B cell (primary cell): ENCODE measurements at regions not wholly inside any gene's neighbourhood (a gene's known extent, or its start where the extent isn't known, plus 50 kb on each side); places are given as distances from the start of the nearest gene placed in this dataset.

ENCODE experiments used
- ATAC-seq: fragments of 200-7000 bp; cut with Tn5 transposase; one replicate; pipeline ENCODE4 v1.10.0; 2021; ENCODE audit warnings: low read depth, mild to moderate bottlenecking, moderate number of reproducible peaks, moderate library complexity
- CTCF ChIA-PET: fragments of 350-600 bp; sonication (Branson Sonifier 250); formaldehyde crosslinking; loops from one replicate; lab custom pipeline; 2021; ENCODE audit warnings: antibody characterized with exemption, inconsistent platforms; lab: Charles Lee
- POLR2A ChIA-PET: fragments of 350-600 bp; sonication (Branson Sonifier 250); formaldehyde crosslinking; loops from one replicate; lab custom pipeline; 2021; ENCODE audit warnings: antibody characterized with exemption; lab: Charles Lee
- DNase-seq: peaks from one replicate; pipeline ENCODE4 v3.0.0; 2013
- H2AFZ ChIP-seq: 2 replicates; pipeline ENCODE4 v1.6.1; 2012; ENCODE audit warnings: mild to moderate bottlenecking, low read depth, low read length; ENCODE audit not compliant: insufficient read depth, poor library complexity, severe bottlenecking
- H3K27ac ChIP-seq, 2 donors: 1 replicate in 1 of 2; 2 replicates in 1 of 2; pipeline ENCODE4 v1.5.1; 2012 to 2013; ENCODE audit warnings: low read length in 2 of 2, mild to moderate bottlenecking in 2 of 2, moderate library complexity in 1 of 2
- H3K27me3 ChIP-seq, 4 experiments: fragments of 200-600 bp in 1 of 4; sonication (generic) in 1 of 4; replicated peaks in 1 of 4; 1 replicate in 2 of 4; 2 replicates in 2 of 4; pipeline versions ENCODE4 v1.6.1 to v1.7.0; 2013 to 2016; ENCODE audit warnings: low read length in 3 of 4, mild to moderate bottlenecking in 2 of 4, mixed read lengths in 1 of 4, moderate library complexity in 1 of 4; ENCODE audit not compliant: insufficient read depth in 4 of 4, control insufficient read depth in 3 of 4; ENCODE audit errors: control extremely low read depth in 1 of 4
- H3K36me3 ChIP-seq, 2 experiments: replicated peaks in 1 of 2; 1 replicate in 1 of 2; 2 replicates in 1 of 2; pipeline versions ENCODE4 v1.6.1 to v1.7.1; 2013; ENCODE audit warnings: low read length in 1 of 2; ENCODE audit not compliant: insufficient read depth in 2 of 2, control insufficient read depth in 1 of 2; ENCODE audit errors: control extremely low read depth in 1 of 2, extremely low read depth in 1 of 2
- H3K4me1 ChIP-seq, 2 donors: fragments of 200-600 bp in 1 of 2; sonication (generic) in 1 of 2; 1 replicate in 1 of 2; 2 replicates in 1 of 2; pipeline versions ENCODE4 v1.5.1 to v1.6.1; 2013 to 2017; ENCODE audit warnings: low read length in 2 of 2; ENCODE audit not compliant: control insufficient read depth in 2 of 2, insufficient read depth in 2 of 2
- H3K4me2 ChIP-seq: replicated peaks from 2 replicates; pipeline ENCODE3; 2012; ENCODE audit warnings: mild to moderate bottlenecking, low read depth, low read length; ENCODE audit not compliant: poor library complexity, severe bottlenecking
- H3K4me3 ChIP-seq, 5 experiments: fragments of 200-600 bp in 1 of 5; sonication (generic) in 1 of 5; 1 replicate in 3 of 5; 2 replicates in 2 of 5; pipeline versions ENCODE4 v1.5.1 to v1.7.0; 2011 to 2016; ENCODE audit warnings: low read length in 4 of 5, mild to moderate bottlenecking in 4 of 5, low read depth in 2 of 5, control low read depth in 1 of 5, moderate library complexity in 1 of 5; ENCODE audit not compliant: insufficient read depth in 1 of 5; ENCODE audit errors: control extremely low read depth in 1 of 5, extremely low read depth in 1 of 5
- H3K79me2 ChIP-seq: fragments of 200-600 bp; sonication (generic); one replicate; pipeline ENCODE4 v1.6.0; 2016; ENCODE audit warnings: low read length; ENCODE audit not compliant: control insufficient read depth, insufficient read depth
- H3K9ac ChIP-seq: fragments of 200-600 bp; sonication (generic); 2 replicates; pipeline ENCODE4 v1.6.1; 2017; ENCODE audit warnings: mild to moderate bottlenecking, low read length, moderate library complexity
- H3K9me3 ChIP-seq, 3 donors: one replicate each; pipeline versions ENCODE4 v1.6.1 to v1.7.1; 2013; ENCODE audit warnings: low read length in 2 of 3; ENCODE audit not compliant: control insufficient read depth in 2 of 3, insufficient read depth in 1 of 3; ENCODE audit errors: control extremely low read depth in 1 of 3
- H4K20me1 ChIP-seq: 2 replicates; pipeline ENCODE4 v1.6.0; 2012; ENCODE audit warnings: mild to moderate bottlenecking, low read length; ENCODE audit not compliant: insufficient read depth, control insufficient read depth, poor library complexity, severe bottlenecking
- H3K27ac Mint-ChIP-seq: one replicate; pipeline ENCODE4 v1.8.0; 2021; ENCODE audit warnings: mixed read lengths
- H3K27me3 Mint-ChIP-seq: one replicate; pipeline ENCODE4 v1.8.0; 2021; ENCODE audit warnings: mixed read lengths
- H3K4me1 Mint-ChIP-seq: one replicate; pipeline ENCODE4 v1.8.0; 2021; ENCODE audit warnings: mixed read lengths
- H3K4me3 Mint-ChIP-seq: one replicate; pipeline ENCODE4 v1.8.0; 2021; ENCODE audit warnings: mixed read lengths
- H3K9me3 Mint-ChIP-seq: one replicate; pipeline ENCODE4 v1.8.0; 2022; ENCODE audit warnings: mixed read lengths; ENCODE audit not compliant: insufficient read depth
- EZH2 ChIP-seq: IDR thresholded peaks from 2 replicates; pipeline ENCODE4 v1.6.1; 2012; ENCODE audit warnings: borderline replicate concordance, low read depth, mild to moderate bottlenecking, moderate library complexity, low read length; ENCODE audit not compliant: insufficient read depth, poor library complexity, severe bottlenecking
- WGBS: methylation state at CpG from one replicate; pipeline ENCODE4 v1.1.5; 2013; ENCODE audit warnings: missing lambda C conversion rate; ENCODE audit not compliant: insufficient coverage; 5-methylcytosine and 5-hydroxymethylcytosine counted together
- intact Hi-C: fragments of 100-400 bp; cut with micrococcal nuclease; formaldehyde crosslinking; loops from one replicate; pipeline ENCODE4 v1.10.0; 2022
- TF ChIP-seq, protein P1 (sequence below): fragments of 200-600 bp; IDR thresholded peaks from one replicate; pipeline ENCODE4 v1.8.0; 2022; ENCODE audit warnings: antibody characterized with exemption, mild to moderate bottlenecking

- Histone ChIP-seq H3K36me3 (no peaks in the 10 kb centered on the region), H3K27me3 (peaks cover 0 to 7% (median 2%) of the 10 kb centered on the region in 4 experiments), H2AFZ (no peak overlapping the region), H3K4me2 (no peak overlapping the region), H3K79me2 (no peaks in the 10 kb centered on the region), H3K9ac (no peak overlapping the region), H3K4me1 (no peaks in the 10 kb centered on the region), H3K9me3 (no peaks in the 10 kb centered on the region), H3K27ac (no peak overlapping the region), H3K4me3 (no peak overlapping the region), H4K20me1 (no peaks in the 10 kb centered on the region)
- DNase-seq: no peak
- peaks cover 12% of the 10 kb centered on the region for H3K27me3 Mint-ChIP-seq
- no peak for TF ChIP-seq EZH2
- TF ChIP-seq, protein P1, sequence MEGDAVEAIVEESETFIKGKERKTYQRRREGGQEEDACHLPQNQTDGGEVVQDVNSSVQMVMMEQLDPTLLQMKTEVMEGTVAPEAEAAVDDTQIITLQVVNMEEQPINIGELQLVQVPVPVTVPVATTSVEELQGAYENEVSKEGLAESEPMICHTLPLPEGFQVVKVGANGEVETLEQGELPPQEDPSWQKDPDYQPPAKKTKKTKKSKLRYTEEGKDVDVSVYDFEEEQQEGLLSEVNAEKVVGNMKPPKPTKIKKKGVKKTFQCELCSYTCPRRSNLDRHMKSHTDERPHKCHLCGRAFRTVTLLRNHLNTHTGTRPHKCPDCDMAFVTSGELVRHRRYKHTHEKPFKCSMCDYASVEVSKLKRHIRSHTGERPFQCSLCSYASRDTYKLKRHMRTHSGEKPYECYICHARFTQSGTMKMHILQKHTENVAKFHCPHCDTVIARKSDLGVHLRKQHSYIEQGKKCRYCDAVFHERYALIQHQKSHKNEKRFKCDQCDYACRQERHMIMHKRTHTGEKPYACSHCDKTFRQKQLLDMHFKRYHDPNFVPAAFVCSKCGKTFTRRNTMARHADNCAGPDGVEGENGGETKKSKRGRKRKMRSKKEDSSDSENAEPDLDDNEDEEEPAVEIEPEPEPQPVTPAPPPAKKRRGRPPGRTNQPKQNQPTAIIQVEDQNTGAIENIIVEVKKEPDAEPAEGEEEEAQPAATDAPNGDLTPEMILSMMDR: no peak
- WGBS: no CpG with 5 or more reads among the region's 1 CpG
- CTCF ChIA-PET: no interaction called here
- ATAC-seq: no peak
- intact Hi-C loops: loop anchor here (1.0 kb wide), 1 partner anchor 273 kb away; no protein-coding TSS in a partner anchor
- H3K4me3 Mint-ChIP-seq: no peak overlapping the region
- POLR2A ChIA-PET: no interaction called here
- H3K9me3 Mint-ChIP-seq: no peaks in the 10 kb centered on the region
- H3K27ac Mint-ChIP-seq: no peak overlapping the region
- no peaks in the 10 kb centered on the region for H3K4me1 Mint-ChIP-seq
These were observed 186.2 kb upstream of the MEX3C start for GRCh38 chr18:51383711-51384110.

- no peak overlapping the region for H3K4me3 Mint-ChIP-seq
- Histone ChIP-seq H3K4me2 (no peak overlapping the region), H3K9me3 (no peaks in the 10 kb centered on the region), H2AFZ (no peak overlapping the region), H4K20me1 (no peaks in the 10 kb centered on the region), H3K79me2 (no peaks in the 10 kb centered on the region), H3K4me1 (no peaks in the 10 kb centered on the region), H3K9ac (no peak overlapping the region), H3K36me3 (no peaks in the 10 kb centered on the region), H3K27ac (no peak overlapping the region), H3K27me3 (peaks cover 0 to 7% (median 2%) of the 10 kb centered on the region in 4 experiments), H3K4me3 (no peak overlapping the region)
- DNase-seq (no peak), ATAC-seq (no peak)
- H3K27ac Mint-ChIP-seq: no peak overlapping the region
- no peak for TF ChIP-seq EZH2
- TF ChIP-seq, protein P1: no peak
- ChIA-PET POLR2A (no interaction called here), CTCF (interaction anchor here (0.7 kb wide), 1 partner anchor 772 kb away, joined by 3 read pairs; no protein-coding TSS in a partner anchor)
- no CpG with 5 or more reads among the region's 2 CpGs for WGBS
- H3K4me1 Mint-ChIP-seq: no peaks in the 10 kb centered on the region
- intact Hi-C loops: no loop called here
- H3K27me3 Mint-ChIP-seq: peaks cover 12% of the 10 kb centered on the region
- no peaks in the 10 kb centered on the region for H3K9me3 Mint-ChIP-seq
These were observed 187.8 kb upstream of the MEX3C start for GRCh38 chr18:51385270-51385669.
